SK-N-SH (cell line): ENCODE measurements at regions not wholly inside any gene's neighbourhood (a gene's known extent, or its start where the extent isn't known, plus 50 kb on each side); places are given as distances from the start of the nearest gene placed in this dataset.

Experiments
- CTCF ChIA-PET: fragments of 300-600, 350-600 bp; formaldehyde crosslinking; extraction: SDS; loops from one replicate; lab custom pipeline; 2021; lab: Yijun Ruan, JAX
- POLR2A ChIA-PET: fragments of 350-600 bp; sonication (Branson Sonifier 250); formaldehyde crosslinking; extraction: SDS; loops from one replicate; lab custom pipeline; 2020; ENCODE audit warnings: antibody characterized with exemption, inconsistent platforms; lab: Yijun Ruan, JAX
- DNase-seq: peaks from one replicate; pipeline ENCODE4 v3.0.0; 2012
- H2AFZ ChIP-seq: fragments of 200-600 bp; sonication (generic); 2 replicates; pipeline ENCODE4 v1.8.1; 2016; ENCODE audit warnings: antibody characterized with exemption, mild to moderate bottlenecking, low read depth
- H3F3A ChIP-seq: fragments of 200-600 bp; sonication (generic); replicated peaks from 2 replicates; pipeline ENCODE3; 2016; ENCODE audit warnings: antibody characterized with exemption, mild to moderate bottlenecking; ENCODE audit not compliant: insufficient read depth
- H3K27ac ChIP-seq, 2 experiments: fragments of 200-500 bp in 1 of 2; fragments of 200-600 bp in 1 of 2; sonication (Bioruptor generic) in 1 of 2; sonication (generic), shearing (Covaris generic) in 1 of 2; 2 replicates each; pipeline versions ENCODE4 v1.5.1 to v1.6.1; 2014 to 2016; ENCODE audit warnings: low read depth in 2 of 2, inconsistent platforms in 1 of 2, low read length in 1 of 2, mild to moderate bottlenecking in 1 of 2, mixed read lengths in 1 of 2
- H3K27me3 ChIP-seq: fragments of 200-600 bp; sonication (generic), shearing (Covaris generic); 2 replicates; pipeline ENCODE4 v1.6.1; 2016; ENCODE audit warnings: mixed run types; ENCODE audit not compliant: insufficient read depth
- H3K36me3 ChIP-seq, 2 experiments: fragments of 200-500 bp in 1 of 2; fragments of 200-600 bp in 1 of 2; sonication (Bioruptor generic) in 1 of 2; sonication (generic) in 1 of 2; replicated peaks in 1 of 2; 2 replicates each; pipeline versions ENCODE3 to v1.5.1; 2014 to 2016; ENCODE audit warnings: low read length in 1 of 2, mild to moderate bottlenecking in 1 of 2; ENCODE audit not compliant: insufficient read depth in 2 of 2, control insufficient read depth in 1 of 2
- H3K4me1 ChIP-seq, 2 experiments: fragments of 200-500 bp in 1 of 2; fragments of 200-600 bp in 1 of 2; sonication (Bioruptor generic) in 1 of 2; sonication (generic), shearing (Covaris generic) in 1 of 2; 2 replicates each; pipeline versions ENCODE4 v1.5.1 to v1.6.1; 2014 to 2016; ENCODE audit warnings: low read depth in 1 of 2, low read length in 1 of 2, mixed run types in 1 of 2; ENCODE audit not compliant: insufficient read depth in 2 of 2, control insufficient read depth in 1 of 2
- H3K4me2 ChIP-seq: fragments of 200-600 bp; sonication (generic), shearing (Covaris generic); 2 replicates; pipeline ENCODE4 v1.6.1; 2017; ENCODE audit warnings: mixed run types
- H3K4me3 ChIP-seq, 2 experiments: fragments of 200-500 bp in 1 of 2; fragments of 200-600 bp in 1 of 2; sonication (Bioruptor generic) in 1 of 2; sonication (generic), shearing (Covaris generic) in 1 of 2; 2 replicates each; pipeline versions ENCODE4 v1.5.1 to v1.8.1; 2014 to 2016; ENCODE audit warnings: low read depth in 2 of 2, inconsistent platforms in 1 of 2, low read length in 1 of 2, mild to moderate bottlenecking in 1 of 2, mixed read lengths in 1 of 2, moderate library complexity in 1 of 2
- H3K79me2 ChIP-seq: fragments of 200-600 bp; sonication (generic); 2 replicates; pipeline ENCODE4 v1.8.1; 2017; ENCODE audit warnings: mild to moderate bottlenecking; ENCODE audit not compliant: insufficient read depth
- H3K9ac ChIP-seq: fragments of 200-600 bp; sonication (generic); 2 replicates; pipeline ENCODE4 v1.6.1; 2017; ENCODE audit warnings: mixed run types
- H3K9me2 ChIP-seq: fragments of 200-600 bp; sonication (generic); 2 replicates; pipeline ENCODE4 v1.6.1; 2017; ENCODE audit warnings: mixed run types
- H3K9me3 ChIP-seq: fragments of 200-600 bp; sonication (generic); 2 replicates; pipeline ENCODE4 v1.6.1; 2017; ENCODE audit warnings: mixed run types, mild to moderate bottlenecking, moderate library complexity
- H4K20me1 ChIP-seq: fragments of 200-600 bp; sonication (generic); 2 replicates; pipeline ENCODE4 v1.6.1; 2017; ENCODE audit warnings: mild to moderate bottlenecking, mixed run types; ENCODE audit not compliant: insufficient read depth
- CHD2 ChIP-seq: fragments of 150-350 bp; IDR thresholded peaks from 2 replicates; pipeline ENCODE4 v1.6.1; 2018; ENCODE audit warnings: low read length; ENCODE audit not compliant: partially characterized antibody
- CTCF ChIP-seq: fragments of 200-600 bp; sonication (generic); IDR thresholded peaks from 2 replicates; pipeline ENCODE4 v1.6.1; 2017; ENCODE audit warnings: antibody characterized with exemption, mild to moderate bottlenecking, moderate library complexity
- ELF1 ChIP-seq: IDR thresholded peaks from 2 replicates; pipeline ENCODE4 v1.4.0; 2012
- FOXM1 ChIP-seq: IDR thresholded peaks from 2 replicates; pipeline ENCODE4 v1.4.0; 2012; ENCODE audit warnings: low read depth, mild to moderate bottlenecking
- MAX ChIP-seq: IDR thresholded peaks from 2 replicates; pipeline ENCODE4 v1.4.0; 2012; ENCODE audit warnings: low read depth
- MEF2A ChIP-seq: IDR thresholded peaks from 2 replicates; pipeline ENCODE4 v1.4.0; 2012; ENCODE audit warnings: low read depth, borderline replicate concordance
- NRF1 ChIP-seq: IDR thresholded peaks from 2 replicates; pipeline ENCODE4 v1.6.1; 2012; ENCODE audit warnings: low read depth, mild to moderate bottlenecking, low read length
- RAD21 ChIP-seq: IDR thresholded peaks from 2 replicates; pipeline ENCODE4 v1.6.1; 2012; ENCODE audit warnings: mild to moderate bottlenecking, low read length
- RCOR1 ChIP-seq: fragments of 150-350 bp; IDR thresholded peaks from 2 replicates; pipeline ENCODE4 v1.6.1; 2017; ENCODE audit warnings: antibody characterized with exemption, low read length
- RFX5 ChIP-seq: IDR thresholded peaks from 2 replicates; pipeline ENCODE4 v1.6.1; 2012; ENCODE audit warnings: mild to moderate bottlenecking, improper control_type of control experiment, low read length
- SIN3A ChIP-seq: IDR thresholded peaks from 2 replicates; pipeline ENCODE4 v1.6.1; 2012; ENCODE audit warnings: low read depth, mild to moderate bottlenecking, low read length, moderate library complexity, borderline replicate concordance
- SMC3 ChIP-seq: IDR thresholded peaks from 2 replicates; pipeline ENCODE4 v1.6.1; 2012; ENCODE audit warnings: low read depth, low read length, improper control_type of control experiment
- TAF1 ChIP-seq: IDR thresholded peaks from 2 replicates; pipeline ENCODE4 v1.6.1; 2012; ENCODE audit warnings: low read depth, mild to moderate bottlenecking, low read length, moderate library complexity, borderline replicate concordance
- USF1 ChIP-seq: IDR thresholded peaks from 2 replicates; pipeline ENCODE4 v1.4.0; 2012; ENCODE audit warnings: low read depth, borderline replicate concordance
- USF2 ChIP-seq: fragments of 150-350 bp; IDR thresholded peaks from 2 replicates; pipeline ENCODE4 v1.6.1; 2017; ENCODE audit warnings: antibody characterized with exemption, low read length, low read depth, borderline replicate concordance
- WGBS: methylation state at CpG from one replicate; pipeline ENCODE4 v1.1.6; 2017; ENCODE audit warnings: low lambda C conversion rate; 5-methylcytosine and 5-hydroxymethylcytosine counted together
- TF ChIP-seq, protein P1 (sequence below): IDR thresholded peaks from 2 replicates; pipeline ENCODE4; 2012
- TF ChIP-seq, protein P2 (sequence below): IDR thresholded peaks from 2 replicates; pipeline ENCODE4 v1.4.0; 2012; ENCODE audit warnings: low read depth, borderline replicate concordance
- TF ChIP-seq, protein P3 (sequence below): IDR thresholded peaks from 2 replicates; pipeline ENCODE4 v1.6.1; 2012; ENCODE audit warnings: mild to moderate bottlenecking, low read depth, low read length, moderate library complexity

GRCh38 chr9:23464275-23464674 lies 361.8 kb downstream of the ELAVL2 start:
- Histone ChIP-seq H3K36me3 (no peaks in the 10 kb centered on the region), H3K9me2 (no peaks in the 10 kb centered on the region), H4K20me1 (no peaks in the 10 kb centered on the region), H3F3A (no peaks in the 10 kb centered on the region), H3K27me3 (no peaks in the 10 kb centered on the region), H3K9ac (no peak overlapping the region), H3K79me2 (no peaks in the 10 kb centered on the region), H2AFZ (no peak overlapping the region), H3K4me1 (no peaks in the 10 kb centered on the region), H3K27ac (no peak overlapping the region), H3K9me3 (no peaks in the 10 kb centered on the region; the same call in 1 of the 2 replicates), H3K4me2 (no peak overlapping the region), H3K4me3 (no peak overlapping the region)
- 28% methylated on average over 4 of the region's 4 CpGs for WGBS
- ChIA-PET CTCF (no interaction called here), POLR2A (no interaction called here)
- TF ChIP-seq RAD21 (no peak), USF2 (no peak), MEF2A (no peak), TAF1 (no peak), NRF1 (no peak), SIN3A (no peak), SMC3 (no peak)
- TF ChIP-seq, protein P1, sequence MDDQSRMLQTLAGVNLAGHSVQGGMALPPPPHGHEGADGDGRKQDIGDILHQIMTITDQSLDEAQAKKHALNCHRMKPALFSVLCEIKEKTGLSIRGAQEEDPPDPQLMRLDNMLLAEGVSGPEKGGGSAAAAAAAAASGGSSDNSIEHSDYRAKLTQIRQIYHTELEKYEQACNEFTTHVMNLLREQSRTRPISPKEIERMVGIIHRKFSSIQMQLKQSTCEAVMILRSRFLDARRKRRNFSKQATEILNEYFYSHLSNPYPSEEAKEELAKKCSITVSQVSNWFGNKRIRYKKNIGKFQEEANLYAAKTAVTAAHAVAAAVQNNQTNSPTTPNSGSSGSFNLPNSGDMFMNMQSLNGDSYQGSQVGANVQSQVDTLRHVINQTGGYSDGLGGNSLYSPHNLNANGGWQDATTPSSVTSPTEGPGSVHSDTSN = no peak
- no peak for DNase-seq

DNA sequence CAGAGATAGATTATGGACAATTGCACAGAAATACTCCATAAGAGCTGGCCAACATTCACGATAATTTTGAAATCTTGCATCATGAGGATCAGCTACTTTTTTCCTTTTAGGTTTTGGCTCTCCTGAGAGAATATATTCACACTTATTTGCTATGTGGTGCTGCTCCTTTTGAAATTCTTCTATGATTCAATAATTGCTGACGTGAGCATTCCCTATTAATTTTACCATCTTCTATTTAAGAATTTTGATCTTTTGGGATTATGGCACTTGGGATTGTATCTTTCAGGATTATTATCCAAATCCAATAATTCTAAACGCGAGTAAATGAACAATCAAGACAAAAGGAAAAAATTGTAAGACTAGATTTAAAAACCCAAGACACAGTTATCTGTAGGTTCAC lies 358.8 kb downstream of the ELAVL2 start:
- H3K27ac ChIP-seq = no peak overlapping the region
- H3K4me1 ChIP-seq = no peaks in the 10 kb centered on the region
- no peaks in the 10 kb centered on the region for H3K9me2 ChIP-seq
- 25% methylated on average over 4 of the region's 4 CpGs for WGBS
- POLR2A ChIA-PET = no interaction called here
- H3K9ac ChIP-seq = no peak overlapping the region
- H3K9me3 ChIP-seq = no peaks in the 10 kb centered on the region; the same call in 1 of the 2 replicates
- H3K4me3 ChIP-seq = no peak overlapping the region
- H3K27me3 ChIP-seq = no peaks in the 10 kb centered on the region
- H4K20me1 ChIP-seq = no peaks in the 10 kb centered on the region
- H2AFZ ChIP-seq = no peak overlapping the region
- no peak for DNase-seq
- no peak overlapping the region for H3K4me2 ChIP-seq
- H3K79me2 ChIP-seq = no peaks in the 10 kb centered on the region
- CTCF ChIA-PET = interaction anchor here (1.1 to 1.4 kb wide), 3 partner anchors 14 to 29 kb away, joined by 3 to 4 read pairs (median 3); no protein-coding TSS in a partner anchor
- H3F3A ChIP-seq = no peaks in the 10 kb centered on the region
- H3K36me3 ChIP-seq = no peaks in the 10 kb centered on the region
- TF ChIP-seq CHD2 (no peak), RCOR1 (no peak), MEF2A (no peak), MAX (no peak), FOXM1 (no peak), CTCF (no peak), SMC3 (no peak), ELF1 (no peak), USF1 (no peak), RFX5 (no peak)
- TF ChIP-seq, protein P2, sequence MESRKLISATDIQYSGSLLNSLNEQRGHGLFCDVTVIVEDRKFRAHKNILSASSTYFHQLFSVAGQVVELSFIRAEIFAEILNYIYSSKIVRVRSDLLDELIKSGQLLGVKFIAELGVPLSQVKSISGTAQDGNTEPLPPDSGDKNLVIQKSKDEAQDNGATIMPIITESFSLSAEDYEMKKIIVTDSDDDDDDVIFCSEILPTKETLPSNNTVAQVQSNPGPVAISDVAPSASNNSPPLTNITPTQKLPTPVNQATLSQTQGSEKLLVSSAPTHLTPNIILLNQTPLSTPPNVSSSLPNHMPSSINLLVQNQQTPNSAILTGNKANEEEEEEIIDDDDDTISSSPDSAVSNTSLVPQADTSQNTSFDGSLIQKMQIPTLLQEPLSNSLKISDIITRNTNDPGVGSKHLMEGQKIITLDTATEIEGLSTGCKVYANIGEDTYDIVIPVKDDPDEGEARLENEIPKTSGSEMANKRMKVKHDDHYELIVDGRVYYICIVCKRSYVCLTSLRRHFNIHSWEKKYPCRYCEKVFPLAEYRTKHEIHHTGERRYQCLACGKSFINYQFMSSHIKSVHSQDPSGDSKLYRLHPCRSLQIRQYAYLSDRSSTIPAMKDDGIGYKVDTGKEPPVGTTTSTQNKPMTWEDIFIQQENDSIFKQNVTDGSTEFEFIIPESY = no peak
- TF ChIP-seq, protein P3, sequence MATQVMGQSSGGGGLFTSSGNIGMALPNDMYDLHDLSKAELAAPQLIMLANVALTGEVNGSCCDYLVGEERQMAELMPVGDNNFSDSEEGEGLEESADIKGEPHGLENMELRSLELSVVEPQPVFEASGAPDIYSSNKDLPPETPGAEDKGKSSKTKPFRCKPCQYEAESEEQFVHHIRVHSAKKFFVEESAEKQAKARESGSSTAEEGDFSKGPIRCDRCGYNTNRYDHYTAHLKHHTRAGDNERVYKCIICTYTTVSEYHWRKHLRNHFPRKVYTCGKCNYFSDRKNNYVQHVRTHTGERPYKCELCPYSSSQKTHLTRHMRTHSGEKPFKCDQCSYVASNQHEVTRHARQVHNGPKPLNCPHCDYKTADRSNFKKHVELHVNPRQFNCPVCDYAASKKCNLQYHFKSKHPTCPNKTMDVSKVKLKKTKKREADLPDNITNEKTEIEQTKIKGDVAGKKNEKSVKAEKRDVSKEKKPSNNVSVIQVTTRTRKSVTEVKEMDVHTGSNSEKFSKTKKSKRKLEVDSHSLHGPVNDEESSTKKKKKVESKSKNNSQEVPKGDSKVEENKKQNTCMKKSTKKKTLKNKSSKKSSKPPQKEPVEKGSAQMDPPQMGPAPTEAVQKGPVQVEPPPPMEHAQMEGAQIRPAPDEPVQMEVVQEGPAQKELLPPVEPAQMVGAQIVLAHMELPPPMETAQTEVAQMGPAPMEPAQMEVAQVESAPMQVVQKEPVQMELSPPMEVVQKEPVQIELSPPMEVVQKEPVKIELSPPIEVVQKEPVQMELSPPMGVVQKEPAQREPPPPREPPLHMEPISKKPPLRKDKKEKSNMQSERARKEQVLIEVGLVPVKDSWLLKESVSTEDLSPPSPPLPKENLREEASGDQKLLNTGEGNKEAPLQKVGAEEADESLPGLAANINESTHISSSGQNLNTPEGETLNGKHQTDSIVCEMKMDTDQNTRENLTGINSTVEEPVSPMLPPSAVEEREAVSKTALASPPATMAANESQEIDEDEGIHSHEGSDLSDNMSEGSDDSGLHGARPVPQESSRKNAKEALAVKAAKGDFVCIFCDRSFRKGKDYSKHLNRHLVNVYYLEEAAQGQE = no peak
